NCI-H1092 (cell line): ENCODE measurements at regions not wholly inside any gene's neighbourhood (a gene's known extent, or its start where the extent isn't known, plus 50 kb on each side); places are given as distances from the start of the nearest gene placed in this dataset.
"Not testable (repeated sequence)": the region's sequence is repeated elsewhere in the genome, so short reads cannot be mapped to it uniquely, and the experiment has no call there.

Source experiments
- DNase-seq: peaks from one replicate; lab custom pipeline; 2025; lab: John Stamatoyannopoulos, UW

DNA sequence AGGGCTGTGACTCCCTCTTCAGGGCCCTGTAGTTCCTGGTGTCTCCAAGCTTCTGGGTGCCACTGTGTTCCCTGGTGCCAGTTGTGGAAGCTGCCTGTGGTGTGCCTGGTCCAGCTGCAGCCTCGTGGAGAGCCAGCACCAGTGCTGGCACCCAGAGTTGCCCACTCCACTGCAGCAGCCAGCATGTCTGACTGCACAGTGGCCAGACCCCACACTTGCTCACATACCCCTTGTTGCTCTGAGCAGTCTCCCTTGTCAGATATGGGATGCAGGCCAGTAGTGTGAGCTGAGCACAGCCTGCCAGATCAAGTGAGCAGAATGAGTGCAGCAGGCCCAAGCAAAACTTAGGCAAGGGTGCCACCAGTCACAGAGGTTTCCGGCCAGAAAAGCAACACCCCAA, 108.6 kb downstream of the ZMAT1 start:
- no peak for DNase-seq

DNA sequence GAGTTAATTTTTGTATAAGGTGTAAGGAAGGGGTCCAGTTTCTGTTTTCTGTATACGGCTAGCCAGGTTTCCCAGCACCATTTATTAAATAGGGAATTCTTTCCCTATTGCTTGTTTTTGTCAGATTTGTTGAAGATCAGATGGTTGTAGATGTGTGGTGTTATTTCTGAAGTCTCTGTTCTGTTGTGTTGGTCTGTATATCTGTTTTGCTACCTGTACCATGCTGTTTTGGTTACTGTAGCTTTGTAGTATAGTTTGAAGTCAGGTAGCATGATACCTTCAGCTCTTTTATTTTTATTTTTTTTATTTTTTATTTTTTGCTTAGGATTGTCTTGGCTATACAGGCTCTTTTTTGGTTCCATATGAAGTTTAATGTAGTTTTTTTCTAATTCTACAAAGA, 114.1 kb downstream of the ZMAT1 start:
- not testable (repeated sequence) for DNase-seq

DNA sequence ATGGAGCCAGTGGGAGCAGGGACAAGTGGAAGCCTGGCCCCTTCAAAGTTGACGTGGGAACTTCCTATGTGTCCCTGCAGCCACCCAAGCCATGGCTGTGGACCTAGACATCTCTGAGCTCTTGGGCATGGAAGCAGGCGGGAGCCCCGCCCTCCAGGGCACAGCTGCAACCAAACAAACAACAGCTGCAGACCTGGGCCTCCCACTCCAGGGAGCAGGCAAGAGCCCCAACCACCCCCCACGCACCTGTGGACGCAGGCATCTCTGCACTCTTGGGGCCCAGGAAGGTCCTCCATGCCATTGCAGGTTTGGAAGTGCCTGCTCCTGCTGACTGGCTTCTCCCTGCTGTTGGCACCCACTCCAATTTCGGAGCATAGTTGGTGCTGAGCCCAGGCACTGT, 118.6 kb downstream of the ZMAT1 start:
- DNase-seq, result no peak

DNA sequence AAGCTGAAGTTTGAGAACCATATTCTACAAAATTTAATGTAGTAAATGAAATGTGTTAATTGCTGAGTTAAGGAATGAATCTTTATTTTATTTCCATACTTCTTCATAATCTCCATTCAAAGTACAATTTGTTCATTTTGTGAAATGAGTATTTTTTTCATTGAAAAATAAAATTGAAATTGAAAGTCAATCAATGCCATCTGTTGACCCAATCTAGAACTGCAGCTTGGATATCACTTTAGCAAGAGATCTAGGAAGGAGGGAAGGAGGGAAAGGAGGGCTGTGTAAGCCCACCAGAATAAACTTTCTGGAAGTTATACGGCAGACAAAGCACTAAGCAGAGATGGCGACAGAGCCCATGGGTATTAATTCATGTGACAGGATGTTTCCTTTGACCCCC, 128.4 kb downstream of the ZMAT1 start:
- no peak for DNase-seq

DNA sequence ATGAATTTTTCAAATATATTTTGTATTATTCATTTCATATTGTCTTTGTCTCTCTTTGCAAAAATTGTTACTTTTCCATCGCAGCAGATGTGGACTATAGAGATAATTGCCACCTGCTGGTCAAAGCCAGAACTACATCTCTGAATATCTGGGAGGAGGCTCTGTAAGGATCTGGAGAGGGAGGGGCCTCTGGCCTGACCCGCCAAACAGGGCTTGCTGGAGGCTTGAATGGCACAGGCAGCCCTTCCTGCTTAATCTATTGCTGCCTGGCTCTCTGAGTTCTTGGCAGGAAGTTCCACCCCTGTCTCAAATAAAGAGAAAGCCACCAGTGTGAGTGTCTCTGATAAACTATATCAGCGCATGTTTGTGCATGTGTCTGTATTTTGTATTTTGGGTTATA, 132.4 kb downstream of the ZMAT1 start:
- peak; percentile 90 for DNase-seq

DNA sequence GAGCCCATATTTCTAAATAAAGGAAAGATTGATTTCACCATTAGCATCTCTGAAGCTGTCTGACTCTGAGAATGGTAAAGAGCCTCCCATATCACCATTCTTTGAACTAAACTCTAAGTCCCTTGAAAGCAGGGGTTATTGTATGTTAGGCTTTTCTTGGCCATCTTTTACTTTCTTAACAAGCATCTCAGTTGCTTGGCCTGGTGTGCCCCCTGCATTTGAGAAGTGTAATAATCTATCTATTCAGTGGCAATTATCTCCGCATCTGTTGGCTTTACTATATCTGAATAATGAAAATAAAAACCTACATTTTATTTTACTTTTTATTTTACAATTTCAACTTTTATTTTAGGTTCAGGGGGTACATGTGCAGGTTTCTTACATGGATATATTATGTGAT, 128.3 kb upstream of the ARMCX2 start:
- no peak for DNase-seq

DNA sequence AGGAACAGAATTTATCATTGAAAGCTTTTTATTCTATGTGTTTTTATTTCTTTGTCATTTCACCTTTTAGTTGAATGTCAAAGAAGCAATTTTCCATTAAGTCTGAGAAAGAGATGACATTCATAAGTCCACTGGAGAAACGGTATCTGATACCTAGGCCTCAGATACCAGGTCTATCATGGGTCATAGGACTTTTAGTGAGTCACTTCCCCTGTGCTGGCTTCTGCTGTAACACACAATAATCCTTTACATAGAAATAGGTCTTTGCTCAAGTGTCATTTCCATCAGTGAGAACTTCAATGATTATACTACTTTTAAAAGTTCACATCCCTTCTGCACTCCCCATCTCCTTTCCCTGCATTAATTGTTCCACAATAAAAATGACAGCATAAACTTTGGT, 125.5 kb upstream of the ARMCX2 start:
- DNase-seq, result no peak

DNA sequence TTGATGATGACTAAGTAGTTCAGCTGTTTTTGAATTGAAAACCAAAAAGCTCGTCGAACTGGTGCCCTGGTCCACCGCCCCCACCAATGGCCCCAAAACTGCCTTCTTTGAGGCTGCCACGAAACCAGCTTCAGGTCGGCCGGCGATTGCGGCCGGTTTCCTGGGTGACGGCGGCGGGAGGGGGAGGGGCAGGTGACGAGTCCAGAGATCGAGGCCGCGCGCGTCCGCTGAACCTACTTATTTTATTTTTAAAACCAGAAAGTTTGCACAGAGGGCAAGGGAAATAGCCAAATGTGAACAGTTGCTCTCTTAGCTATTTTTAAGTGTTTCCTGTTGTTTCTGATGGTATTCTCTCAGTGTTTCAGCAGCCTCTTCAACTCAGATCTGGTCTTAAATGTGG, 120.8 kb upstream of the ARMCX2 start:
- not testable (repeated sequence) for DNase-seq

DNA sequence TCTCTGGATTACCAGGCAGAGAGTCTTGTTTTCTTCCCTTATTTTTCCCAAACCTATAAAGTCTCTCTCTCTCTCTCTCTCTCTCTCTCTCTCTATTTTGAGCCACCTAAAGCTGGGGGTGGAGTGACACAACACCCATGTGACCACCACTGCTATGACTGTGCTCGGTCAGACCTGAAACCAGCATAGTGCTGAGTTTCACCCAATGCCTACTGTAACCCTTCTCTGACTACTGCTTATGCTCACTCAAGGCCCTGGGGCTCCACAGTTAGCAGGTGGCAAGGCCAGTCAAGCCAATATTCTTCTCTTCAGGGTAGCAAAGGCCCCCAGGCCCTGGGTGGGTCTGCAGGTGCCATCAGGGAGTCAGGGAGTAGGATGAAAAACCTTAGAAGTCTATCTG, 114.7 kb upstream of the ARMCX2 start:
- no peak for DNase-seq

DNA sequence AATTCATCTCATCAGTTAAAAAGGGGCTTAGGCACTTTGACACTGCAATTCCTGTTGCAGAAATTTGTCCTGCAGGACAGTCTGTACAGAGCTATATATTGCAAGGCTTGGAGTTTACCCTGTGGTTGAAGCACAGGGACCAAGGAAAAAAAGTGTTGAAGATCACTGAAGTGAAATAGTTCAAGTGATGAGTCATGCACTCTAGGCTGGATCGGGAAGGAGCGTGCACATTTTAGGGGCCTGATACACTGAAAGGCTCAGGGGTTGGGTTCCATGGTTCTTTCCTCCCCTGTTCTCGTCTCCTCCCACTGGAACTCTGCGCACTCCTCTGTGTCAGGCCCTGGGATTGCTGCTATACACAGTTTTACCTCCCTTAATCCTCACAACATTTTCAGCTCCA, 104.9 kb upstream of the ARMCX2 start:
- DNase-seq, result no peak

DNA sequence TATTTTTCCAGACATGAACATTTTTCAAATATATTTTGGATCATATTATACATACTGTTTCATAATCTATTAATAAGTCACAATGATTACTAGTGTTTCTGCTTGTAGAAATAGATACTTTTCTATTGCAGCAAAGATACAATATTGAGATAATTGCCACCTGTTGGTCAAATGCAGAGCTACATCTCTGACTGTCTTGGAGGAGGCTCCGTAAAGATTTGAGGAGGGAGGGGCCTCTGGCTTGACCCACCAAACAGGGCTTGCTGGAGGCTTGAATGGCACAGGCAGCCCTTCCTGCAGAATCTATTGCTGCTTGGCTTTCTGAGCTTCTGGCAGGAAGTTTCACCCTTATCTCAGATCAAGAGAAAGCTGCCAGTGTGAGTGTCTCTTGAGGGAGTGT, 99.3 kb upstream of the ARMCX2 start:
- peak; percentile 2 for DNase-seq

DNA sequence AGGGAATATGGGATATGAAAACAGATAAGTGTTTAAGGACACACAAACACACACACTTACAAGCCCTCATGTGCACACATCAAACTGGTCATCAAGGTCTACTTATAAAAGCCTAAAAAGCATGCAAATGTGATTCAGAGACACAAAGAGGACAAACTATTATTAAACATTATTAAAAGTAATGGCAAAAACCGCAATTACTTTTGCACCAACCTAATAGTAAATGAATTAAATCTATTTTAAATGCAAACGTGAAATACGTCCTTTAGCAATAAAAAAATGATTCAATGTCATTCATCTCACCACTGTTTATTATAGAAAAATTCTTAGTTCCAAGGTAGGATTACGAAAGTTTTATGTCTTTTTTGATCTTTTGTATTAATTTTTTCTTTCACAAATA, 91.1 kb upstream of the ARMCX2 start:
- no peak for DNase-seq

DNA sequence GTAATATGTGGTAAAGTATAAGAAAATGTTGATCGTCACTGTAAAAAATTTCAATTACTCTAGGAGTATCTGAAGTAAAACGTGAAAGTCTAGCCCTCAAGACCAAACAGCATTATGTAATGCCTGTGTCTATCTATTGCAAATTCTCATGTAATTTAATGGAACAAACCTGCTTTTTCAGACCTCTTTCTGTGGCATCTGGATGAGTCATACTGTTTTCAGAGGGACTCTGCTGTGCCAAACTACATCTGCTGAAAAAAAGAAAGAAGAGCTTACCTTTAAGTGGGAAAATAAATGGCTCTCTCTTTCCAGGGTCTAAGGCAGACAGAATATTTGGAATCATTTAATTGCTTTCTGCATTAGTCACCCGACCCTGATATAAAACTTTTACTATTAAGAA, 89.8 kb upstream of the ARMCX2 start:
- no peak for DNase-seq

DNA sequence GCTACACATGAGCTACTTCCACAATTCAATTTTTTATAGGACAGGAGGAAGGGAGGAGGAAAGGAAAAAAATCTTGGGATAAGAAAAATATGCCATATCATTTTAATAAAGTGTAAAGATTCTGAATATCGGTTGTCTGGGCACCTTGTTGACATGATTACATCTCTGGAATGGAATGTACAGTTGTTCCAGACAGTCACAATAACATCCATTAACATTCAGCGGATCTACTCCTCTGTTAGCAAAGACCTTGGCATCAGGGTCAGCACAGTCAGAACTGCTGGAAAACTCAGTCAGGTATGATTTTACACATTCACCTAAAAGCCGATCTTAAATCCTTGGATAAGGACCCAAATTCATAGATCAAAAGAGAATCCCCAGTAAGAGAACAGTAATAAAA, 85.4 kb upstream of the ARMCX2 start:
- no peak for DNase-seq

DNA sequence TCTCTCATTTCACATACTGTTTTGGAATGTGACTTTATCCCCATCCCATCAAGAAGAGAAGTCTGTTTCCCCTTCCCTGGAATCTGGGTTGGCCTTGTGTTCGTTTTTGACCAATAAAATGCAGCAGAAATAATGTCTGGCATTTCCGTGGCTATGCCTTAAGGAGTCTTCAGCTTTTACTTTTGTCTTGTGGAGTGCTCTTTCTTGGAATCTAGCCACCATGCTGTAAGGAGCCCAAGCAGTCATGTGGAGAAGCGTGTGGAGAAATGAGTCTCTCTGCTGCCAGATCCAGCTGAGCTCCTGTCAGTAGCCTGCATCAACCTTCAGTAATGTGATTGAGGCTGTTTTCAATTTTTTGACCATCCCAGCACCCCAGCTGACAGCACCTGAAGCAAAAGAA, 84.4 kb upstream of the ARMCX2 start:
- DNase-seq, result no peak

DNA sequence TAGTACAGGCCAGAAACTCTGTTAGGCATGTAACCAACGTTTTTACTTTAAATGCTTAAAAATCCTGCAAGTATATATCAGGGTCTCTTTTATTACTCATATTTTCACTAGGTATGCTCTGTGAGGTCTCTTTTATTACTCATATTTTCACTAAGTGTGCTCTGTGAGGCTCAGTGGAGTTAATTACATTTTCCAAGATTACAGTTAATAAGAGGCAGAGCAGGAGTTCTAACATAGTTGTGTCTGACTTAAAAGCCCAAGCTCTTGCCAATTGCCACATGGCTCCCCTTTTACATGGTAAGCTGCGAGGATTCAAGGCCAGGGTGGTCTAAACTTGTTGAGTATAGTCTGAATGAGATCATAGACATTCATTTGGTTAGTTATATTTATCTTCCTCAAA, 81.0 kb upstream of the ARMCX2 start:
- DNase-seq, result no peak

DNA sequence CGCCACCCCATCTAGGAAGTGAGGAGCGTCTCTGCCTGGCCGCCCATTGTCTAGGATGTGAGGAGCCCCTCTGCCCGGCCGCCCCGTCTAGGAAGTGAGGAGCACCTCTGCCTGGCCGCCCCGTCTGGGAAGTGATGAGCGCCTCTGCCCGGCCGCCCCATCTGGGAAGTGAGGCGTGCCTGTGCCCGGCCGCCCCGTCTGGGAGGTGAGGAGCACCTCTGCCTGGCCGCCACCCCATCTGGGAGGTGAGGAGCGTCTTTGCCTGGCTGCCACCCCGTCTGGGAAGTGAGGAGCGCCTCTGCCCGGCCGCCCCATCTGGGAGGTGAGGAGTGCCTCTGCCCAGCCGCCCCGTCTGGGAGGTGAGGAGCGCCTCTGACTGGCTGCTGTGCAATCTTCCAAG, 79.2 kb upstream of the ARMCX2 start:
- not testable (repeated sequence) for DNase-seq

DNA sequence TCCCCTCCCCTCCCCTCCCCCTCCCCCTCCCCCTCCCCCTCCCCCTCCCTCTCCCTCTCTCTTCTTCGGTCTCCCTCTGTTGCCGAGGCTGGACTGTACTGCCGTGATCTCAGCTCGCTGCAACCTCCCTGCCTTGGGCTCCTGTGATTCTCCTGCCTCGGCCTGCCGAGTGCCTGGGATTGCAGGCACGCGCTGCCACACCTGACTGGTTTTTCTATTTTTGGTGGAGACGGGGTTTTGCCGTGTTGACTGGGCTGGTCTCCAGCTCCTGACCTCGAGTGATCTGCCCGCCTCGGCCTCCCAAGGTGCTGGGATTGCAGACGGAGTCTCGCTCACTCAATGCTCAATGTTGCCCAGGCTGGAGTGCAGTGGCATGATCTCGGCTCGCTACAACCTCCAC, 78.8 kb upstream of the ARMCX2 start:
- not testable (repeated sequence) for DNase-seq

DNA sequence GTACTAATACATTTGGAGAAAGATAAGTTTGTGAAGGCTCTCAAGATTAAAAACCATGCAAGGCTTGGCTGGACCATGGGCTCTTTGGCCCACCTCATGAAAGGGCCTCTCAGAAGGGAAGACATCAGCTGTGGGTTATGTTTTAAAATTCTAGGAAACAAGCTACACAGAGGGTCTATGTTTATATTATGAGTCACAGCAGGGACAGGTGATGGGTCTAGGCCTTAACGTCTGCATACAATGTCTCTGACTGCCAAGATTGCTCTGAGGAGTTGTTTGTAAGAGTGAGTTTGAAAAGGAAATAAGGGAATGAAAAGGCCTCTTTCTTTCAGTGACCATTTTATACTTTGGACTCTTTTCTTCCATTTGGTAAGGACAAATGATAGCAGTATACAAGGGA, 77.0 kb upstream of the ARMCX2 start:
- no peak for DNase-seq

DNA sequence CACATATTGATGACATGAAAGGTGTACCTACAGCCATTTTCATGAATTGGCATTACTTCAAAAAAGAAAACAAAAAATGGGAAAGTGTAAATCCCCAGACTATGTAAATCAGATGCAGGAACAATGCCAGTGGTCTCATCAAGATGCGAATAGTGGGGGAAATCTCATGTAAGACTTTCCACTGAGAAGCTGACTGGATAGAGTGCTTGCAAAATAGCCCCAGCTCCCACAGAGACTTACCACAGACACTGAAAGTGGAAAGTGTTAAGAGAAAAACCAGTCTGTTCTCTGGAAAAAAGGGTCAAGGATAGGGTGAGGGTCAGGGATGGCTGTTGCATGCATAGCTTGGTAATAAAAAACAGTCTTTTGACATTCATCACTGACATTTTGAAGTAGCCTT, 73.2 kb upstream of the ARMCX2 start:
- no peak for DNase-seq

DNA sequence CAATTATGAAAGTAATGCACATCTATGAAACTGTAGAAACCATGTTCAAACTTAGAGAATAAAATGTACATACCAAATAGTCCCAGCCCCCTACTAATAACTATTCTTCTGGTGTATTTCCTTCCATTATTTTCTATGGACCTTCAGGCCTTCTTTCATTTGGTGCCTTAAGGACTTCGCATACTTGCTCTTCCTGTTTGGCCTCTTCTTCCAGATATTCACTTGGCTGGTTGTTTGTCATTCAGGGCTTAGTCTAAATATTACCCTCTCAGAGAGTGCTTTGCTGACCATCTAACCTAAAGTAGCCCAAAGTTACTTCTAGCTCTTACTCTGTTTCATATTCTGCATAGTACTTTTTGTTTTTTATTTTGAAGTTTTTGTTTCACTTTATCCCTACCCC, 70.3 kb upstream of the ARMCX2 start:
- DNase-seq, result no peak
